22Rv1 (cell line): ENCODE measurements at regions not wholly inside any gene's neighbourhood (a gene's known extent, or its start where the extent isn't known, plus 50 kb on each side); places are given as distances from the start of the nearest gene placed in this dataset.

Experiments
- H3K27ac ChIP-seq: fragments of 450-650 bp; 2 replicates; pipeline ENCODE4 v1.5.1; 2017
- CTCF ChIP-seq: fragments of 450-650 bp; IDR thresholded peaks from 2 replicates; pipeline ENCODE4 v1.5.1; 2017; ENCODE audit warnings: mild to moderate bottlenecking
- ZFX ChIP-seq: fragments of 450-650 bp; IDR thresholded peaks from 2 replicates; pipeline ENCODE4 v1.6.1; 2017; ENCODE audit warnings: antibody characterized with exemption, borderline replicate concordance

- H3K27ac ChIP-seq: no peak overlapping the region
- TF ChIP-seq ZFX: no peak
- TF ChIP-seq CTCF: no peak
Measured at GRCh38 chr1:8091691-8092090, 65.6 kb upstream of the ERRFI1 start.

- no peak overlapping the region for H3K27ac ChIP-seq
- TF ChIP-seq CTCF (no peak), ZFX (no peak)
Measured at GRCh38 chr1:8090241-8090702, 64.2 kb upstream of the ERRFI1 start.

GRCh38 chr1:8089535-8090228, 63.6 kb upstream of the ERRFI1 start:
- TF ChIP-seq CTCF: no peak
- no peak for TF ChIP-seq ZFX

GRCh38 chr1:8086055-8086454, 59.9 kb upstream of the ERRFI1 start:
- TF ChIP-seq CTCF (no peak), ZFX (no peak)
- no peak overlapping the region for H3K27ac ChIP-seq

More at GRCh38 chr1:8089535-8090228, 63.6 kb upstream of the ERRFI1 start:
- no peak overlapping the region for H3K27ac ChIP-seq

GRCh38 chr1:8084913-8085312, 58.8 kb upstream of the ERRFI1 start:
- H3K27ac ChIP-seq: no peak overlapping the region
- TF ChIP-seq ZFX (no peak), CTCF (no peak)

GRCh38 chr1:8083739-8084484, 57.8 kb upstream of the ERRFI1 start:
- no peak for TF ChIP-seq ZFX
- TF ChIP-seq CTCF: no peak
- H3K27ac ChIP-seq: no peak overlapping the region

- H3K27ac ChIP-seq: no peak overlapping the region
- TF ChIP-seq CTCF: no peak
- no peak for TF ChIP-seq ZFX
Measured at GRCh38 chr1:8082945-8083344, 56.8 kb upstream of the ERRFI1 start.
